ENCODE measurements at regions not wholly inside any gene's neighbourhood (a gene's known extent, or its start where the extent isn't known, plus 50 kb on each side); places are given as distances from the start of the nearest gene placed in this dataset.

GRCh38 chr12:70045514-70045913, 197.7 kb upstream of the CNOT2 start:
- no peak for TF ChIP-seq CTCF (conservative IDR thresholded peaks at IDR 0.05 in 1 of 2, IDR thresholded peaks at IDR 0.05 in 1 of 2; ENCODE audit: extremely low read depth in 1 of 2, insufficient read depth in 1 of 2, low read depth in 1 of 2, low read length in 2 of 2)
- TF ChIP-seq EZH2 (IDR thresholded peaks at IDR 0.05; ENCODE audit: borderline replicate concordance, low read length) = no peak
